Neural progenitor cell (in vitro differentiated cells): ENCODE measurements at regions not wholly inside any gene's neighbourhood (a gene's known extent, or its start where the extent isn't known, plus 50 kb on each side); places are given as distances from the start of the nearest gene placed in this dataset.

Source experiments
- DNase-seq: peaks from one replicate; pipeline ENCODE4 v3.0.0-alpha.2; 2016; ENCODE audit warnings: low spot score
- H2AFZ ChIP-seq: fragments of 200-600 bp; sonication (generic); replicated peaks from 2 replicates; pipeline ENCODE4 v1.6.1; 2016; ENCODE audit warnings: antibody characterized with exemption
- H3F3A ChIP-seq: fragments of 200-600 bp; sonication (generic); 2 replicates; pipeline ENCODE4 v1.6.1; 2016; ENCODE audit warnings: antibody characterized with exemption, low read depth
- H3K27ac ChIP-seq: fragments of 200-600 bp; sonication (generic); 2 replicates; pipeline ENCODE4 v1.5.1; 2016; ENCODE audit warnings: mild to moderate bottlenecking
- H3K27me3 ChIP-seq: fragments of 200-600 bp; sonication (generic); 2 replicates; pipeline ENCODE4 v1.6.1; 2016; ENCODE audit warnings: mild to moderate bottlenecking, moderate library complexity
- H3K36me3 ChIP-seq: fragments of 200-600 bp; sonication (generic); 2 replicates; pipeline ENCODE4 v1.5.1; 2016
- H3K4me1 ChIP-seq: fragments of 200-600 bp; sonication (generic); 2 replicates; pipeline ENCODE4 v1.6.1; 2016; ENCODE audit warnings: mixed run types
- H3K4me2 ChIP-seq: fragments of 200-600 bp; sonication (generic); 2 replicates; pipeline ENCODE4 v1.6.1; 2016
- H3K4me3 ChIP-seq: fragments of 200-600 bp; sonication (generic); 2 replicates; pipeline ENCODE4 v1.5.1; 2016
- H3K79me2 ChIP-seq: fragments of 200-600 bp; sonication (generic); 2 replicates; pipeline ENCODE4 v1.6.1; 2016; ENCODE audit warnings: low read depth
- H3K9ac ChIP-seq: fragments of 200-600 bp; sonication (generic); 2 replicates; pipeline ENCODE4 v1.6.1; 2016
- H3K9me3 ChIP-seq: fragments of 200-600 bp; sonication (generic); 2 replicates; pipeline ENCODE4 v1.5.1; 2016; ENCODE audit warnings: low read depth
- H4K20me1 ChIP-seq: fragments of 200-600 bp; sonication (generic); 2 replicates; pipeline ENCODE4 v1.6.1; 2016; ENCODE audit warnings: low read depth
- H3K27ac Mint-ChIP-seq: 3 replicates; pipeline ENCODE4 v1.8.0; 2021; ENCODE audit warnings: mixed read lengths
- H3K27me3 Mint-ChIP-seq: 2 replicates; pipeline ENCODE4 v1.8.0; 2022; ENCODE audit warnings: low read depth, mild to moderate bottlenecking, inconsistent platforms, moderate library complexity, mixed read lengths; ENCODE audit not compliant: insufficient read depth
- H3K36me3 Mint-ChIP-seq: 3 replicates; pipeline ENCODE4 v1.8.0; 2021; ENCODE audit warnings: mixed read lengths
- H3K4me1 Mint-ChIP-seq: 3 replicates; pipeline ENCODE4 v1.8.0; 2021; ENCODE audit warnings: mixed read lengths
- H3K4me3 Mint-ChIP-seq: 3 replicates; pipeline ENCODE4 v1.8.0; 2021; ENCODE audit warnings: mild to moderate bottlenecking, moderate library complexity, mixed read lengths
- H3K9me3 Mint-ChIP-seq: 3 replicates; pipeline ENCODE4 v1.8.0; 2020; ENCODE audit warnings: mixed read lengths
- CTCF ChIP-seq: fragments of 200-600 bp; sonication (generic); IDR thresholded peaks from 2 replicates; pipeline ENCODE4 v1.5.1; 2017; ENCODE audit warnings: antibody characterized with exemption, mild to moderate bottlenecking
- EZH2 ChIP-seq: fragments of 200-600 bp; sonication (generic); IDR thresholded peaks from 2 replicates; pipeline ENCODE4 v1.6.1; 2017; ENCODE audit warnings: antibody characterized with exemption, mild to moderate bottlenecking, moderate library complexity
- EZH2phosphoT487 ChIP-seq: fragments of 200-600 bp; sonication (generic); IDR thresholded peaks from 2 replicates; pipeline ENCODE4 v1.6.1; 2017; ENCODE audit warnings: antibody characterized with exemption

DNA sequence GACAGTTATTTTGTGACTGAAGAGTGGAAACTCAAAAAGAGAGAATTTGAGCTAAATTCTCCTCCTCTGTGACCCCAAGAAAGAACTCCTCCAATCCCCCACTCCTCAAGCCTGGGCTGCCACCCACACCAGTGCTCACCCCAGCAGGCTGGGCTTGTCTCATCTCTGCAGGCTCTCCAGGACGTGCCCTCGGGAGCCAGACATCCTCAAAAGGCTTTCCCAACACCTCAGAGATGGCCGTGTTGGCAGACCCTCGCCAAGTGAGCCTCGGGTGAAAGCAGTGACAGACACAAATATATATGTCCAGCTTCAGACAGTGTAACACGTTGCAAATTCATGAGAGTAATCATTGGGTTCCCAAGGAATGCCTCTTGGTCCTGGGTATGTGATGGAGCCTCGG, 377.7 kb upstream of the SALL3 start:
- Histone ChIP-seq H3K79me2 (no peaks in the 10 kb centered on the region), H3K9me3 (no peaks in the 10 kb centered on the region), H2AFZ (no peak overlapping the region), H3K27me3 (no peaks in the 10 kb centered on the region), H3K9ac (no peak overlapping the region), H3K4me1 (peaks cover 3% of the 10 kb centered on the region), H3K36me3 (no peaks in the 10 kb centered on the region), H3K4me3 (no peak overlapping the region), H4K20me1 (no peaks in the 10 kb centered on the region), H3K4me2 (no peak overlapping the region), H3K27ac (no peak overlapping the region), H3F3A (no peaks in the 10 kb centered on the region)
- Mint-ChIP-seq H3K27ac (no peak overlapping the region), H3K4me1 (peaks cover 12% of the 10 kb centered on the region), H3K27me3 (peaks cover 10% of the 10 kb centered on the region), H3K36me3 (no peaks in the 10 kb centered on the region), H3K4me3 (no peak overlapping the region), H3K9me3 (peaks cover 11% of the 10 kb centered on the region)
- TF ChIP-seq CTCF (no peak), EZH2phosphoT487 (no peak), EZH2 (no peak)
- no peak for DNase-seq

DNA sequence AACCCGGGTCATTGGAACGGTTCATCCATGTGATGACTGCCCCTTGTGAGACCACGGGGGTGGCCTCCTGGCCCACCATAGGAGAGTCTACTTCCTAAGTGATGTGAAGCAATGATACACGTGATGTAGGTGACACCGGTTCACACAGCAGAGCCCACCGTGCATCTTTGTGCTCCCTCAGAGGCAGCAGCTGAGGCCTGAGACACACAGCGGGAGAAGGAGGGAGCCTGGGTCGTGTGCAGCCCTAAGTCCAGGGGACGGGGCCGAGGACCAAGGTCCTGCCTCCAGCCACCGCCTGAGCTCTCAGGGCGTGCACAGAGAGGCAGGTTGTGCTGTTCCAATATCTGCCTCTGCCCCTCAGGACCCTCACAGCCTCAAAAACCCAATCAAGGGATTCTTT, 377.2 kb upstream of the SALL3 start:
- H3K4me3 Mint-ChIP-seq, result no peak overlapping the region
- no peaks in the 10 kb centered on the region for H3K4me1 ChIP-seq
- DNase-seq, result no peak

GRCh38 chr18:78603102-78603983, 376.3 kb upstream of the SALL3 start:
- Histone ChIP-seq H3K4me3 (no peak overlapping the region), H3K9ac (no peak overlapping the region), H3F3A (no peaks in the 10 kb centered on the region), H3K27me3 (no peaks in the 10 kb centered on the region), H3K36me3 (no peaks in the 10 kb centered on the region), H3K4me1 (no peaks in the 10 kb centered on the region), H3K9me3 (no peaks in the 10 kb centered on the region), H3K79me2 (no peaks in the 10 kb centered on the region), H2AFZ (peak overlapping the region; percentile 10), H3K4me2 (no peak overlapping the region), H3K27ac (no peak overlapping the region), H4K20me1 (no peaks in the 10 kb centered on the region)
- TF ChIP-seq CTCF (no peak), EZH2 (no peak), EZH2phosphoT487 (no peak)
- Mint-ChIP-seq H3K4me1 (peaks cover 11% of the 10 kb centered on the region), H3K9me3 (peaks cover 11% of the 10 kb centered on the region), H3K27me3 (peaks cover 11% of the 10 kb centered on the region), H3K27ac (peak overlapping the region; percentile 64), H3K4me3 (no peak overlapping the region), H3K36me3 (no peaks in the 10 kb centered on the region)
- DNase-seq, result no peak

More for the DNA sequence above, 377.2 kb upstream of the SALL3 start:
- H3K27me3 ChIP-seq, result no peaks in the 10 kb centered on the region
- Mint-ChIP-seq H3K36me3 (no peaks in the 10 kb centered on the region), H3K27me3 (peaks cover 11% of the 10 kb centered on the region), H3K27ac (no peak overlapping the region), H3K9me3 (peaks cover 11% of the 10 kb centered on the region), H3K4me1 (peaks cover 12% of the 10 kb centered on the region)
- H3K4me3 ChIP-seq, result no peak overlapping the region
- no peaks in the 10 kb centered on the region for H3K79me2 ChIP-seq
- no peak overlapping the region for H3K9ac ChIP-seq
- H3K9me3 ChIP-seq, result no peaks in the 10 kb centered on the region
- no peaks in the 10 kb centered on the region for H3K36me3 ChIP-seq
- H4K20me1 ChIP-seq, result no peaks in the 10 kb centered on the region
- no peaks in the 10 kb centered on the region for H3F3A ChIP-seq
- H2AFZ ChIP-seq, result no peak overlapping the region
- H3K4me2 ChIP-seq, result no peak overlapping the region
- TF ChIP-seq EZH2, result no peak
- TF ChIP-seq EZH2phosphoT487, result no peak
- no peak for TF ChIP-seq CTCF
- H3K27ac ChIP-seq, result no peak overlapping the region
